ENCODE measurements at regions not wholly inside any gene's neighbourhood (a gene's known extent, or its start where the extent isn't known, plus 50 kb on each side); places are given as distances from the start of the nearest gene placed in this dataset.

- no peak overlapping the region for H3K4me3 ChIP-seq (ENCODE audit: low read length)
- H3K36me3 ChIP-seq (ENCODE audit: insufficient read depth, low read depth, low read length): no peaks in the 10 kb centered on the region
- no peak overlapping the region for H3K27ac ChIP-seq (ENCODE audit: low read length)
- H3K27me3 ChIP-seq (ENCODE audit: insufficient read depth, low read length): no peaks in the 10 kb centered on the region
- H3K9ac ChIP-seq (ENCODE audit: low read depth, low read length): no peak overlapping the region
- H3K9me3 ChIP-seq (ENCODE audit: insufficient read depth, low read depth, low read length): peaks cover 75% of the 10 kb centered on the region
- no peaks in the 10 kb centered on the region for H3K4me1 ChIP-seq (ENCODE audit: insufficient read depth, low read length)
Observed at GRCh38 chr19:8926341-8926740, 83.9 kb downstream of the MUC16 start.

- H3K9me3 ChIP-seq (ENCODE audit: insufficient read depth, low read depth, low read length): peaks cover 89% of the 10 kb centered on the region
- no peak overlapping the region for H3K27ac ChIP-seq (ENCODE audit: low read length)
- no peak overlapping the region for H3K4me3 ChIP-seq (ENCODE audit: low read length)
- H3K36me3 ChIP-seq (ENCODE audit: insufficient read depth, low read depth, low read length): no peaks in the 10 kb centered on the region
- H3K4me1 ChIP-seq (ENCODE audit: insufficient read depth, low read length): no peaks in the 10 kb centered on the region
- no peaks in the 10 kb centered on the region for H3K27me3 ChIP-seq (ENCODE audit: insufficient read depth, low read length)
- no peak overlapping the region for H3K9ac ChIP-seq (ENCODE audit: low read depth, low read length)
Observed at GRCh38 chr19:8935460-8935859, 74.7 kb downstream of the MUC16 start.

DNA sequence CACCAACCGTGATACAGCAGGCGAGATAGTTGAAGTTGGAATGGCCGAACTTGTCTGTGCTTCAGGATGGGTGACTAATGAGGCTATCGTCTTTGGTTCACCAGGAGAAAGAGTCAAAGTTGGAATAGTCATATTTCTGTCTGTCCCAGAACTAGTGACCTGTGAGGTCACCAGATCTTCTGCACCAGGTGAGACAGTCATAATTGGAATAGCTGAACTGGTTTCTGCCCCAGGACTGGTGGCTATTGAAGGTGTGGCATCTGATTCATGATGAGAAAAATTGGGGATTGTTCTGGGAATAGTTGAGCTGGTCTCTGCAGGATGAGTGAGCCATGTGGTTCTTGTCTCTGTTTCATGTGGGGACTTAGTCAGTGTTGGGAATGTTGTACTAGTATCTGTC lies 71.6 kb downstream of the MUC16 start:
- no peak overlapping the region for H3K27ac ChIP-seq (ENCODE audit: low read length)
- no peaks in the 10 kb centered on the region for H3K4me1 ChIP-seq (ENCODE audit: insufficient read depth, low read length)
- no peaks in the 10 kb centered on the region for H3K36me3 ChIP-seq (ENCODE audit: insufficient read depth, low read depth, low read length)
- H3K9ac ChIP-seq (ENCODE audit: low read depth, low read length): no peak overlapping the region
- H3K9me3 ChIP-seq (ENCODE audit: insufficient read depth, low read depth, low read length): peaks cover 93% of the 10 kb centered on the region
- no peak overlapping the region for H3K4me3 ChIP-seq (ENCODE audit: low read length)
- H3K27me3 ChIP-seq (ENCODE audit: insufficient read depth, low read length): no peaks in the 10 kb centered on the region
